ENCODE measurements at regions not wholly inside any gene's neighbourhood (a gene's known extent, or its start where the extent isn't known, plus 50 kb on each side); places are given as distances from the start of the nearest gene placed in this dataset.

GRCh38 chr6:157732007-157732406, 91.0 kb upstream of the SNX9 start:
- TF ChIP-seq, protein P1, sequence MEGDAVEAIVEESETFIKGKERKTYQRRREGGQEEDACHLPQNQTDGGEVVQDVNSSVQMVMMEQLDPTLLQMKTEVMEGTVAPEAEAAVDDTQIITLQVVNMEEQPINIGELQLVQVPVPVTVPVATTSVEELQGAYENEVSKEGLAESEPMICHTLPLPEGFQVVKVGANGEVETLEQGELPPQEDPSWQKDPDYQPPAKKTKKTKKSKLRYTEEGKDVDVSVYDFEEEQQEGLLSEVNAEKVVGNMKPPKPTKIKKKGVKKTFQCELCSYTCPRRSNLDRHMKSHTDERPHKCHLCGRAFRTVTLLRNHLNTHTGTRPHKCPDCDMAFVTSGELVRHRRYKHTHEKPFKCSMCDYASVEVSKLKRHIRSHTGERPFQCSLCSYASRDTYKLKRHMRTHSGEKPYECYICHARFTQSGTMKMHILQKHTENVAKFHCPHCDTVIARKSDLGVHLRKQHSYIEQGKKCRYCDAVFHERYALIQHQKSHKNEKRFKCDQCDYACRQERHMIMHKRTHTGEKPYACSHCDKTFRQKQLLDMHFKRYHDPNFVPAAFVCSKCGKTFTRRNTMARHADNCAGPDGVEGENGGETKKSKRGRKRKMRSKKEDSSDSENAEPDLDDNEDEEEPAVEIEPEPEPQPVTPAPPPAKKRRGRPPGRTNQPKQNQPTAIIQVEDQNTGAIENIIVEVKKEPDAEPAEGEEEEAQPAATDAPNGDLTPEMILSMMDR (IDR thresholded peaks at IDR 0.05), result no peak
- no peak for TF ChIP-seq POLR2A (IDR thresholded peaks at IDR 0.05)
- TF ChIP-seq POLR2AphosphoS5 (IDR thresholded peaks at IDR 0.05), result no peak
- TF ChIP-seq EP300 (IDR thresholded peaks at IDR 0.05), result no peak
